HepG2 (cell line): ENCODE measurements at regions not wholly inside any gene's neighbourhood (a gene's known extent, or its start where the extent isn't known, plus 50 kb on each side); places are given as distances from the start of the nearest gene placed in this dataset.

Experiments used
- ATAC-seq: fragments of 200-7000 bp; cut with Tn5 transposase; 3 replicates; pipeline ENCODE4 v1.9.1; 2020; ENCODE audit warnings: mild to moderate bottlenecking, moderate library complexity
- BruUV-seq: library from RNA; stranded (reverse); fragments of 400-500 nt; replicated peaks from 2 replicates; lab custom pipeline; 2021; lab: Mats Ljungman, UMichigan
- CTCF ChIA-PET: fragments of 300-600 bp; formaldehyde crosslinking; extraction: SDS; loops from one replicate; lab custom pipeline; 2021; ENCODE audit warnings: low total read pairs, inconsistent platforms, low intra/inter-chr PET ratio; lab: Yijun Ruan, JAX
- POLR2A ChIA-PET: fragments of 350-600 bp; sonication (Branson Sonifier 250); formaldehyde crosslinking; loops from one replicate; lab custom pipeline; 2020; ENCODE audit warnings: antibody characterized with exemption, inconsistent platforms; lab: Yijun Ruan, JAX
- DNase-seq: peaks from one replicate; pipeline ENCODE4 v3.0.0-alpha.2; 2015; ENCODE audit warnings: low spot score
- FAIRE-seq: peaks from 3 replicates; lab custom pipeline; 2011; peaks lifted over from hg19 to GRCh38; lab: Jason Lieb, UNC
- H2AFZ ChIP-seq: one replicate; pipeline ENCODE4 v1.6.1; 2011; ENCODE audit warnings: low read length, inconsistent platforms
- H3K27ac ChIP-seq: fragments of 300-600 bp; 3 replicates; pipeline ENCODE4 v1.8.0; 2011; ENCODE audit warnings: mixed run types, mild to moderate bottlenecking, mixed read lengths, low read length, inconsistent platforms; ENCODE audit not compliant: insufficient read depth; ENCODE audit errors: extremely low read length
- H3K27me3 ChIP-seq, 2 experiments: fragments of 200-600 bp in 1 of 2; 2 replicates in 1 of 2; 3 replicates in 1 of 2; pipeline versions ENCODE4 v1.6.0 to v1.8.0; 2011; ENCODE audit warnings: low read length in 2 of 2, mild to moderate bottlenecking in 2 of 2, moderate library complexity in 2 of 2, inconsistent platforms in 1 of 2; ENCODE audit not compliant: insufficient read depth in 2 of 2, control insufficient read depth in 1 of 2
- H3K36me3 ChIP-seq, 2 experiments: fragments of 200-600 bp in 1 of 2; replicated peaks in 1 of 2; 2 replicates in 1 of 2; 3 replicates in 1 of 2; pipeline versions ENCODE4 v1.5.1 to v1.8.0; 2011; ENCODE audit warnings: low read length in 2 of 2, inconsistent platforms in 1 of 2; ENCODE audit not compliant: insufficient read depth in 2 of 2, control insufficient read depth in 1 of 2
- H3K4me1 ChIP-seq: 2 replicates; pipeline ENCODE4 v1.5.1; 2012; ENCODE audit warnings: low read length, inconsistent platforms; ENCODE audit not compliant: insufficient read depth
- H3K4me2 ChIP-seq: 2 replicates; pipeline ENCODE4 v1.6.0; 2011; ENCODE audit warnings: low read depth, low read length, inconsistent platforms
- H3K4me3 ChIP-seq, 3 experiments: fragments of 200-600 bp in 1 of 3; sonication (generic), shearing (Covaris generic) in 1 of 3; replicated peaks in 1 of 3; 2 replicates each; pipeline ENCODE4 v1.5.1; 2011 to 2016; ENCODE audit warnings: low read length in 3 of 3, inconsistent platforms in 2 of 3, low read depth in 2 of 3, mild to moderate bottlenecking in 2 of 3, control low read depth in 1 of 3, mixed read lengths in 1 of 3; ENCODE audit not compliant: insufficient read depth in 1 of 3
- H3K79me2 ChIP-seq: one replicate; pipeline ENCODE4 v1.6.1; 2011; ENCODE audit warnings: low read length, inconsistent platforms; ENCODE audit not compliant: insufficient read depth
- H3K9ac ChIP-seq: 2 replicates; pipeline ENCODE4 v1.6.0; 2011; ENCODE audit warnings: mild to moderate bottlenecking, low read depth, low read length, inconsistent platforms; ENCODE audit not compliant: insufficient read depth
- H3K9me3 ChIP-seq: 2 replicates; pipeline ENCODE4 v1.5.1; 2012; ENCODE audit warnings: mild to moderate bottlenecking, low read length
- H4K20me1 ChIP-seq: 2 replicates; pipeline ENCODE4 v1.6.0; 2011; ENCODE audit warnings: inconsistent platforms, mild to moderate bottlenecking, low read length, moderate library complexity; ENCODE audit not compliant: insufficient read depth
- FOSL2 ChIP-seq: sonication (generic); formaldehyde crosslinking; IDR thresholded peaks from 2 replicates; pipeline ENCODE4 v1.4.0; 2020; ENCODE audit warnings: missing genetic modification reagents
- HMG20B ChIP-seq: conservative IDR thresholded peaks from 2 replicates; pipeline ENCODE4 v1.6.1; 2016; ENCODE audit warnings: missing genetic modification reagents, missing compliant biosample characterization
- MAFF ChIP-seq: IDR thresholded peaks from 2 replicates; pipeline ENCODE4 v1.6.1; 2011; ENCODE audit warnings: low read depth, low read length, improper control_type of control experiment
- MAFK ChIP-seq, 2 experiments: IDR thresholded peaks in 1 of 2; conservative IDR thresholded peaks in 1 of 2; 2 replicates each; pipeline ENCODE4 v1.6.1; 2011; ENCODE audit warnings: improper control_type of control experiment in 2 of 2, low read length in 2 of 2
- MEIS1 ChIP-seq: sonication (generic); formaldehyde crosslinking; IDR thresholded peaks from 2 replicates; pipeline ENCODE4 v1.9.0; 2021; ENCODE audit warnings: mild to moderate bottlenecking, missing genetic modification reagents, moderate library complexity, borderline replicate concordance
- NAIF1 ChIP-seq: sonication (generic); formaldehyde crosslinking; IDR thresholded peaks from 2 replicates; pipeline ENCODE4 v1.5.0; 2020; ENCODE audit warnings: mild to moderate bottlenecking, missing genetic modification reagents, borderline replicate concordance
- NFE2L2 ChIP-seq: fragments of 150-350 bp; IDR thresholded peaks from 2 replicates; pipeline ENCODE4 v1.6.1; 2014; ENCODE audit warnings: low read length
- PHB2 ChIP-seq: fragments of 450-650 bp; IDR thresholded peaks from 2 replicates; pipeline ENCODE4 v1.6.1; 2018; ENCODE audit not compliant: partially characterized antibody
- RORA ChIP-seq: sonication (generic); formaldehyde crosslinking; IDR thresholded peaks from 2 replicates; pipeline ENCODE4 v1.5.0; 2020; ENCODE audit warnings: mild to moderate bottlenecking, missing genetic modification reagents, moderate library complexity
- ZNF280B ChIP-seq: sonication (generic); formaldehyde crosslinking; IDR thresholded peaks from 2 replicates; pipeline ENCODE4 v1.5.0; 2020; ENCODE audit warnings: missing genetic modification reagents, mild to moderate bottlenecking, borderline replicate concordance
- ZNF512B ChIP-seq: sonication (generic); formaldehyde crosslinking; IDR thresholded peaks from 2 replicates; pipeline ENCODE4 v1.5.1; 2020; ENCODE audit warnings: missing genetic modification reagents, mild to moderate bottlenecking, borderline replicate concordance
- ZNF557 ChIP-seq: sonication (generic); formaldehyde crosslinking; IDR thresholded peaks from 2 replicates; pipeline ENCODE4 v1.4.0; 2020; ENCODE audit warnings: missing genetic modification reagents
- WGBS: methylation state at CpG from one replicate; pipeline ENCODE4 v1.1.6; 2017; ENCODE audit warnings: low lambda C conversion rate; 5-methylcytosine and 5-hydroxymethylcytosine counted together
- in situ Hi-C: cut with HindIII; loops from 2 replicates; pipeline ENCODE4 v1.10.0; 2017; ENCODE audit warnings: low pct_unique_long_range_greater_than_20kb; ENCODE audit not compliant: extremely low pct_ligation_motif_present
- intact Hi-C: fragments of 100-400 bp; cut with micrococcal nuclease; formaldehyde crosslinking; loops from one replicate; pipeline ENCODE4 v1.10.0; 2022; ENCODE audit not compliant: unreplicated experiment

- in situ Hi-C loops (no loop called here), intact Hi-C loops (no loop called here)
- BruUV-seq, result no TSS peak
- WGBS, result 7% methylated on average over 1 of the region's 1 CpG
- H3K9me3 ChIP-seq, result no peaks in the 10 kb centered on the region
- no peaks in the 10 kb centered on the region for H3K36me3 ChIP-seq
- TF ChIP-seq NAIF1 (CRISPR knock-in tag) (no peak), HMG20B (CRISPR knock-in tag) (no peak), ZNF512B (CRISPR knock-in tag) (no peak), FOSL2 (CRISPR knock-in tag) (no peak), RORA (CRISPR knock-in tag) (no peak), ZNF557 (CRISPR knock-in tag) (no peak)
- ATAC-seq (no peak), DNase-seq (no peak), FAIRE-seq (no peak)
- no peak overlapping the region for H2AFZ ChIP-seq
- no peak overlapping the region for H3K9ac ChIP-seq
- CTCF ChIA-PET, result no interaction called here
- no peak overlapping the region for H3K4me3 ChIP-seq
- H3K27ac ChIP-seq, result no peak overlapping the region
- H4K20me1 ChIP-seq, result no peaks in the 10 kb centered on the region
- POLR2A ChIA-PET, result no interaction called here
- H3K4me1 ChIP-seq, result no peaks in the 10 kb centered on the region
- H3K4me2 ChIP-seq, result no peak overlapping the region
- H3K79me2 ChIP-seq, result no peaks in the 10 kb centered on the region
- H3K27me3 ChIP-seq, result no peaks in the 10 kb centered on the region; a peak in 1 of 5 replicates
These were observed 201.2 kb upstream of the HAND2 start for GRCh38 chr4:173731257-173731656.

GRCh38 chr4:173722075-173722474 lies 192.0 kb upstream of the HAND2 start:
- Histone ChIP-seq H3K9me3 (peaks cover 8% of the 10 kb centered on the region; the same call in 1 of the 2 replicates), H4K20me1 (no peaks in the 10 kb centered on the region), H3K27me3 (no peaks in the 10 kb centered on the region), H3K4me1 (no peaks in the 10 kb centered on the region), H3K4me2 (no peak overlapping the region), H3K36me3 (no peaks in the 10 kb centered on the region), H3K79me2 (no peaks in the 10 kb centered on the region), H3K27ac (no peak overlapping the region), H3K4me3 (no peak overlapping the region), H2AFZ (no peak overlapping the region), H3K9ac (no peak overlapping the region)
- WGBS, result 7% methylated on average over 1 of the region's 1 CpG
- no peak for DNase-seq
- no peak for TF ChIP-seq MEIS1 (CRISPR knock-in tag)
- peak; percentile 35 to 48; a peak in 3 of 4 replicates for TF ChIP-seq MAFK (conservative IDR thresholded peaks at IDR 0.05 in 1 of 2, IDR thresholded peaks at IDR 0.05 in 1 of 2; ENCODE audit: low read length in 2 of 2)
- no peak for TF ChIP-seq ZNF280B
- TF ChIP-seq PHB2, result no peak
- peak; percentile 13; the same call in 1 of the 2 replicates for TF ChIP-seq MAFF
- peak; percentile 62 for TF ChIP-seq NFE2L2
- in situ Hi-C loops (no loop called here), intact Hi-C loops (no loop called here)
- no peak for FAIRE-seq
- BruUV-seq, result no TSS peak
- CTCF ChIA-PET, result no interaction called here
- POLR2A ChIA-PET, result no interaction called here
- no peak for ATAC-seq
